Naive B cell (primary cell): ENCODE measurements at regions not wholly inside any gene's neighbourhood (a gene's known extent, or its start where the extent isn't known, plus 50 kb on each side); places are given as distances from the start of the nearest gene placed in this dataset.
A peak's percentile ranks its signal among the peaks of the same experiment; 100 is the strongest.

Experiments used
- ATAC-seq, 2 donors: fragments of 150-1000 bp; cut with Tn5 transposase; 2 replicates each; pipeline ENCODE4 v1.10.0; 2021; ENCODE audit warnings: low read depth in 2 of 2, mild to moderate bottlenecking in 2 of 2, moderate library complexity in 2 of 2
- DNase-seq: peaks from one replicate; pipeline ENCODE4 v3.0.0; 2022
- H3K27ac Mint-ChIP-seq, 6 donors: one replicate each; pipeline ENCODE4 v1.8.0; 2020 to 2022; ENCODE audit warnings: mild to moderate bottlenecking in 6 of 6, mixed read lengths in 6 of 6, moderate library complexity in 5 of 6, inconsistent platforms in 2 of 6
- H3K27me3 Mint-ChIP-seq, 3 donors: one replicate each; pipeline ENCODE4 v1.8.0; 2021 to 2022; ENCODE audit warnings: mixed read lengths in 3 of 3, mild to moderate bottlenecking in 1 of 3
- H3K36me3 Mint-ChIP-seq, 2 donors: one replicate each; pipeline ENCODE4 v1.8.0; 2020 to 2022; ENCODE audit warnings: mixed read lengths in 2 of 2, inconsistent platforms in 1 of 2, mild to moderate bottlenecking in 1 of 2
- H3K4me1 Mint-ChIP-seq, 3 donors: one replicate each; pipeline ENCODE4 v1.8.0; 2020 to 2022; ENCODE audit warnings: mixed read lengths in 3 of 3, inconsistent platforms in 1 of 3, mild to moderate bottlenecking in 1 of 3, moderate library complexity in 1 of 3
- H3K4me3 Mint-ChIP-seq, 8 donors: one replicate each; pipeline ENCODE4 v1.8.0; 2020 to 2022; ENCODE audit warnings: mild to moderate bottlenecking in 8 of 8, mixed read lengths in 8 of 8, moderate library complexity in 8 of 8, inconsistent platforms in 2 of 8
- H3K9me3 Mint-ChIP-seq, 7 donors: one replicate each; pipeline ENCODE4 v1.8.0; 2020 to 2022; ENCODE audit warnings: mixed read lengths in 7 of 7, mild to moderate bottlenecking in 5 of 7, inconsistent platforms in 2 of 7, moderate library complexity in 1 of 7

DNA sequence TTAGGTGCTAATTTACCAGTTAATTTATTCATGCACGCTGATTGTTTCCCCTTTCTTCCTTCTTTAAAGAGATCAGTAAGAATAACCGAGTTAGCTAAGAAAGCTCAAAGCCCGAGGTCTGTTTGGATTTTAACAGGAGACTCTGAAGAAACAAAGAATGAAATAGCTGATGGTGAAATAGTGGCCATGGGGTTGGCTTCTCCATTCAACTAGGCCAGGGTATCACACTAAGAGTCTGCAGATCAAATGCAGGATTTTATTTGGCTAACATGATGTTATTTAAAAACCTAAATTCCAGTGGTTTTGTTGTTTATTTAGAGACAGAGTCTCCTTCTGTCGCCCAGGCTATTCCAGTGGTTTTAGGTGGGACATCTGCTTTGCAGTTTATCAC, 65.2 kb upstream of the SYPL1 start:
- Mint-ChIP-seq H3K36me3 (no peaks in the 10 kb centered on the region), H3K4me3 (no peak overlapping the region), H3K27ac (no peak overlapping the region), H3K27me3 (peaks cover 7 to 23% (median 11%) of the 10 kb centered on the region in 3 donors), H3K9me3 (no peaks in the 10 kb centered on the region), H3K4me1 (peaks cover 0 to 10% (median 7%) of the 10 kb centered on the region in 3 donors)
- ATAC-seq (no peak), DNase-seq (no peak)

GRCh38 chr7:106176414-106177299, 64.5 kb upstream of the SYPL1 start:
- no peak overlapping the region for H3K27ac Mint-ChIP-seq
- H3K4me1 Mint-ChIP-seq = peaks cover 0 to 10% (median 7%) of the 10 kb centered on the region in 3 donors
- no peak overlapping the region for H3K4me3 Mint-ChIP-seq
- DNase-seq (peak; percentile 52), ATAC-seq (peak; percentile 78 to 89)
- no peaks in the 10 kb centered on the region for H3K9me3 Mint-ChIP-seq
- H3K36me3 Mint-ChIP-seq = no peaks in the 10 kb centered on the region
- H3K27me3 Mint-ChIP-seq = peaks cover 7 to 23% (median 11%) of the 10 kb centered on the region in 3 donors

- peaks cover 7 to 23% (median 11%) of the 10 kb centered on the region in 3 donors for H3K27me3 Mint-ChIP-seq
- DNase-seq (no peak), ATAC-seq (no peak)
- H3K27ac Mint-ChIP-seq = no peak overlapping the region
- H3K4me1 Mint-ChIP-seq = peaks cover 0 to 10% (median 7%) of the 10 kb centered on the region in 3 donors
- no peaks in the 10 kb centered on the region for H3K9me3 Mint-ChIP-seq
- no peak overlapping the region for H3K4me3 Mint-ChIP-seq
- no peaks in the 10 kb centered on the region for H3K36me3 Mint-ChIP-seq
These were observed 63.4 kb upstream of the SYPL1 start for GRCh38 chr7:106175507-106175906.

- Mint-ChIP-seq H3K27ac (no peak overlapping the region), H3K4me1 (peaks cover 4 to 11% (median 8%) of the 10 kb centered on the region in 3 donors), H3K9me3 (peaks cover 0 to 2% (median 0%) of the 10 kb centered on the region in 7 donors), H3K27me3 (peaks cover 0 to under 1% (median 0%) of the 10 kb centered on the region in 3 donors), H3K36me3 (no peaks in the 10 kb centered on the region), H3K4me3 (no peak overlapping the region)
- no peak for DNase-seq
- ATAC-seq = no peak
These were observed 58.5 kb upstream of the SYPL1 start for GRCh38 chr7:106170651-106171050.

DNA sequence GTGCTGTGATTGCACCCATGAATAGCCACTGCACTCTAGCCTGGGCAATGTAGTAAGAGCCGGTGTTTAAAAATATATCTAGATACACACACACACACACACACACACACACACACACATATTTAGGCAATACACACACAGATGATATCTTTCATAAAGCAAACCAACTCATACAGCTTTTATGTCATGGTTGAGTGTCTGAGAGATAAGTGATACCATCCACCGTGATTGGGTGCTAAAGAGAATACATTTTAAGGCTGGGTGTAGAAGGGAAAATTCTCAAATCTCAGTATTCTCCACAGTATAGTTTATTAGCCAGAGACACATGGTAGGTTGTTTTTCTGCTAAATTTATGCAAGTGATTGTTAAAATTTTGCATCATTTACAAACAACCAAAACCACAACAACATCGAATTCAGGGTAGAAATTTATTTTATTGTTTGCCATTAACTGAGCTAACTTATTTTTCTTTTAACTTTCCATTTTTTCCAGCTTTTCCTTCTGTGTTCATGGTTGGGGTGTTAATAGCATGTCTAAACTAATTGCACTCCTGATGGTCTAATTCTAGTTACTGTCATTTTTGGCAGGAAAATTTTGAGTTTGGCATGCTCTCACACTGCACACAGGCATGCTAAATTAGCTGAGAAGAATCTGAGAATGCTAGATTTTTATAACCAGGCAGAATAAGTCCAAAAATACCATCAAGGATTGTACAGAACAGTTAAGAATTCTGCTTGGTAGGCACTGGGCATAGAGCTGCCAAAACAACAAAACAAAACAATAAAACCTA, 57.9 kb upstream of the SYPL1 start:
- no peak overlapping the region for H3K4me3 Mint-ChIP-seq
- H3K27me3 Mint-ChIP-seq = no peaks in the 10 kb centered on the region

DNA sequence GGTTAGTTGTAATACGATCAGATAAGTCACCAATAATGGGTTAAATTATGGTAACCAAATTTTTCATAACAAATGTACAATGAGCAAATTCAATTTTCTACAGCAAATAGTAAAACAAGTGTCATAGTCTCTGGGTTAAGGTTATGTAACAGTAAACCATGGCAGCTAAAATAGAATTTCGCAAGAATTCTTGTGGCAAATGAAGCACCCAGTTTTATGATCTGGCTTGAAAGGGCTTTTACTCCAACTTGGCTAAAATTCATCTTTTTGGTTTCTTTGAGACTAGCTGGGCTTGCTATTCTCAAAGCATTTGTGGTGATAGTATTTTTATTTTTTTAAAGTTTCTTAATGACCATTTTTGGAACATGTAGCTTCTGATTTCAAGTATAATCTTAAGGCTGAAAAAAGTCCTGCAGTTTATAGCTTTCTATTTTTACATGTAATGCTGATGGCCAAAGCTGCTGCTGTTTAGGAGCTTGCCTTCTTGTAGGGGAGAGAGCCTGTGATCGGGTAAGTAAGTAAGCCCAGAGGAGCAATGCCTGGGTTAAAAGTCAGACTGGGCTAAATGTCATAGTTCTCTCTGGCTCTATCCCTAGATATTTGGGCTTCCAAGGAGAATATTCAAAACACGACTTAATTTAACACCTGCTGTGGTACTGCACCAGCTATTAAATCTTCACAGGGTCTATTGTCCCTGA, 55.5 kb upstream of the SYPL1 start:
- H3K9me3 Mint-ChIP-seq = peaks cover 0 to 15% (median 10%) of the 10 kb centered on the region in 7 donors
- ATAC-seq = no peak
- no peak for DNase-seq
- no peak overlapping the region for H3K4me3 Mint-ChIP-seq
- no peaks in the 10 kb centered on the region for H3K27me3 Mint-ChIP-seq
- H3K27ac Mint-ChIP-seq = no peak overlapping the region
- peaks cover 4 to 13% of the 10 kb centered on the region in 2 donors for H3K36me3 Mint-ChIP-seq
- peaks cover 7 to 11% (median 8%) of the 10 kb centered on the region in 3 donors for H3K4me1 Mint-ChIP-seq

More for the DNA sequence above, 57.9 kb upstream of the SYPL1 start:
- Mint-ChIP-seq H3K4me1 (peaks cover 7 to 11% (median 8%) of the 10 kb centered on the region in 3 donors), H3K27ac (no peak overlapping the region), H3K9me3 (peaks cover 0 to 2% (median 0%) of the 10 kb centered on the region in 7 donors), H3K36me3 (no peaks in the 10 kb centered on the region)
- DNase-seq (no peak), ATAC-seq (no peak)

DNA sequence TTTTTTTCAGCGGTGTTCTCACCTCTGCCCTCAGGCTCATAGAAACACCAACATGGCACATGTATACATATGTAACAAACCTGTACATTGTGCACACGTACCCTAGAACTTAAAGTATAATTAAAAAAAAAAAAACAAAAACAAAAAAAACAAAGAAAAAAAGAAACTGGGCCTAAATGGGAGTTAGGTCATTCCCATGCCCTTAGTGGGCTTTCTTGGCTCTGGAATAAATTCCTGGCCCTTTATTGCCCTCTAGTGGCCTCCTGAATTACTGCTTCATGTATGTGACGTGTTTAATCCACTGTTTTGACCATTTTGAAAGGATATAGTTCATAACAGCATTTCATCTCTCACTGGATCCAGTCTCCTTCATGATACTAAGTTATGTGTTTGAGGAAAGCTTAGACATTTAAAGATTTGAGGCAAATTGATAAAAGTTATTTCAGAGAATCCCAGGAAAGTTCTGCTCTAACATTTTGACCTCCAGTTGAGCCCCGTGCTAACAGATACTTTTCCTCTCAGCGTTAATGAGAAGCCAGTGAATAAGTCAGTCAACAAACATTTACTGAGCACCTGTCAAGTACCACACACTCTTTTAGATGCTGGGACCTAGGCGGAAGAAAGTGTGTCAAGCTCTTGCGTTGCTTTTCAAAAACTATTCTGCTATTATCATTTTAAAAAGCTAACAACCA, 54.7 kb upstream of the SYPL1 start:
- peak overlapping the region in 2 of 6 donors; percentile 28 to 45 for H3K27ac Mint-ChIP-seq
- H3K4me1 Mint-ChIP-seq = peaks cover 7 to 11% (median 8%) of the 10 kb centered on the region in 3 donors
- peaks cover 4 to 13% of the 10 kb centered on the region in 2 donors for H3K36me3 Mint-ChIP-seq
- no peaks in the 10 kb centered on the region for H3K27me3 Mint-ChIP-seq
- no peak overlapping the region for H3K4me3 Mint-ChIP-seq
- peaks cover 0 to 17% (median 11%) of the 10 kb centered on the region in 7 donors for H3K9me3 Mint-ChIP-seq
- DNase-seq = peak; percentile 43
- peak; percentile 25 to 64 for ATAC-seq

GRCh38 chr7:106165337-106165736, 53.2 kb upstream of the SYPL1 start:
- H3K4me1 Mint-ChIP-seq = peaks cover 7 to 11% (median 8%) of the 10 kb centered on the region in 3 donors
- H3K36me3 Mint-ChIP-seq = peaks cover 4 to 13% of the 10 kb centered on the region in 2 donors
- ATAC-seq (no peak), DNase-seq (no peak)
- H3K4me3 Mint-ChIP-seq = peak overlapping the region in 1 of 8 donors; percentile 51
- H3K9me3 Mint-ChIP-seq = peaks cover 0 to 18% (median 11%) of the 10 kb centered on the region in 7 donors
- H3K27ac Mint-ChIP-seq = no peak overlapping the region
- peaks cover 0 to 6% (median 0%) of the 10 kb centered on the region in 3 donors for H3K27me3 Mint-ChIP-seq

GRCh38 chr7:106163257-106163656, 51.1 kb upstream of the SYPL1 start:
- Mint-ChIP-seq H3K27me3 (peaks cover 0 to 12% (median 0%) of the 10 kb centered on the region in 3 donors), H3K36me3 (peaks cover 4 to 13% of the 10 kb centered on the region in 2 donors), H3K9me3 (peaks cover 0 to 18% (median 11%) of the 10 kb centered on the region in 7 donors), H3K27ac (no peak overlapping the region), H3K4me1 (peaks cover 7 to 11% (median 8%) of the 10 kb centered on the region in 3 donors), H3K4me3 (no peak overlapping the region)
- no peak for DNase-seq
- no peak for ATAC-seq
